VCaP (cell line): ENCODE measurements at regions not wholly inside any gene's neighbourhood (a gene's known extent, or its start where the extent isn't known, plus 50 kb on each side); places are given as distances from the start of the nearest gene placed in this dataset.
"Not testable (repeated sequence)": the region's sequence is repeated elsewhere in the genome, so short reads cannot be mapped to it uniquely, and the experiment has no call there.

Experiments used
- H3K27ac ChIP-seq: fragments of 450-650 bp; 2 replicates; pipeline ENCODE4 v1.5.1; 2017
- TF ChIP-seq, protein P1 (sequence below): fragments of 450-650 bp; conservative IDR thresholded peaks from 2 replicates; pipeline ENCODE4 v1.5.1; 2017; ENCODE audit warnings: mild to moderate bottlenecking, moderate library complexity

DNA sequence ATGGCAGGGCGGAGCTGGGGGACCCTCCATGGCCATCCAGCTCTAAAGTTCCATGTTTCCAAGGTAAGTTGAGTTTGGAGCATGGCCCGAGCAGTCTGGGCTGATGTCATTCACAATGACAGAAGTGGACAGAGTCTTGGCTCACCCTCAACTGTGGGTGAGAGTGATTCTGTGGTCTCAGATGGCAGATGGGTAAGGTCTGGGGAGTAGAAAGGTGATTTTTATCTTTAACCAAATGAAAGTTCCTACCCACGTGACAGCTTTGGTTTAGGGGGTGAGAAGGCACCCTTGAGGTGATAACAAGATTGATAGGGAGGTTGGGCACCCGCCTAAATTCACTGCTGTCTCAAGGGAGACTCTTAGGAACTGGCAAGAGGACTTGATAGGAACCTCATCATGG, 57.6 kb upstream of the PDZD8 start:
- TF ChIP-seq, protein P1, sequence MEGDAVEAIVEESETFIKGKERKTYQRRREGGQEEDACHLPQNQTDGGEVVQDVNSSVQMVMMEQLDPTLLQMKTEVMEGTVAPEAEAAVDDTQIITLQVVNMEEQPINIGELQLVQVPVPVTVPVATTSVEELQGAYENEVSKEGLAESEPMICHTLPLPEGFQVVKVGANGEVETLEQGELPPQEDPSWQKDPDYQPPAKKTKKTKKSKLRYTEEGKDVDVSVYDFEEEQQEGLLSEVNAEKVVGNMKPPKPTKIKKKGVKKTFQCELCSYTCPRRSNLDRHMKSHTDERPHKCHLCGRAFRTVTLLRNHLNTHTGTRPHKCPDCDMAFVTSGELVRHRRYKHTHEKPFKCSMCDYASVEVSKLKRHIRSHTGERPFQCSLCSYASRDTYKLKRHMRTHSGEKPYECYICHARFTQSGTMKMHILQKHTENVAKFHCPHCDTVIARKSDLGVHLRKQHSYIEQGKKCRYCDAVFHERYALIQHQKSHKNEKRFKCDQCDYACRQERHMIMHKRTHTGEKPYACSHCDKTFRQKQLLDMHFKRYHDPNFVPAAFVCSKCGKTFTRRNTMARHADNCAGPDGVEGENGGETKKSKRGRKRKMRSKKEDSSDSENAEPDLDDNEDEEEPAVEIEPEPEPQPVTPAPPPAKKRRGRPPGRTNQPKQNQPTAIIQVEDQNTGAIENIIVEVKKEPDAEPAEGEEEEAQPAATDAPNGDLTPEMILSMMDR: no peak
- H3K27ac ChIP-seq: no peak overlapping the region

DNA sequence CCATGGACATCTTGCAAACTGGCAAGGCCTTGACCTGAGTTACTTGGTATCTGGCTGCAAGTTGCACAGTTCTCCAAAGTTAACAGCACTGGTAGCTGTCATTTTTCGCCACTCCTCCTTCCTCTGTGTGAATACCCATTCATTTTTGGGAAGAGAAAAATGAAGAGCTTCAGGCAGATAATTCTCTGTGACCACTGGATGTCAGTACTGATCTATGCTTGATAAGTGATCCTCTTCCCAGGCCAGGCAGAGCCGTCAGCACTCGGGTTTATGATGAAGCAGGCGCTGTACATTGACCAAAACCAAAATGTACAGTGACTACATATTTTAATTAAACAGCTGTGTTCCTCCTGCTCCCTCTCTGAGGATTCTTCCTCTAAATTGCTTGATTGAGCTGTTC, 55.9 kb upstream of the PDZD8 start:
- TF ChIP-seq, protein P1: peak; percentile 60
- no peak overlapping the region for H3K27ac ChIP-seq

DNA sequence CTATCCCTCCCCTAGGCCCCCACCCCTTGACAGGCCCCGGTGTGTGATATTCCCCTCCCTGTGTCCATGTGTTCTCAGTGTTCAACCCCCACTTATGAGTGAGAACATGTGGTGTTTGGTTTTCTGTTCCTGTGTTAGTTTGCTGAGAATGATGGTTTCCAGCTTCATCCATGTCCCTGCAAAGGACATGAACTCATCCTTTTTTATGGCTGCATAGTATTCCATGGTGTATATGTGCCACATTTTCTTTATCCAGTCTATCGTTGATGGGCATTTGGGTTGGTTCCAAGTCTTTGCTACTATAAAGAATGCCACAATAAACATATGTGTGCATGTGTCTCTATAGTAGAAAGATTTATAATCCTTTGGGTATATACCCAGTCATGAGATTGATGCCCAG, 55.3 kb upstream of the PDZD8 start:
- not testable (repeated sequence) for H3K27ac ChIP-seq

DNA sequence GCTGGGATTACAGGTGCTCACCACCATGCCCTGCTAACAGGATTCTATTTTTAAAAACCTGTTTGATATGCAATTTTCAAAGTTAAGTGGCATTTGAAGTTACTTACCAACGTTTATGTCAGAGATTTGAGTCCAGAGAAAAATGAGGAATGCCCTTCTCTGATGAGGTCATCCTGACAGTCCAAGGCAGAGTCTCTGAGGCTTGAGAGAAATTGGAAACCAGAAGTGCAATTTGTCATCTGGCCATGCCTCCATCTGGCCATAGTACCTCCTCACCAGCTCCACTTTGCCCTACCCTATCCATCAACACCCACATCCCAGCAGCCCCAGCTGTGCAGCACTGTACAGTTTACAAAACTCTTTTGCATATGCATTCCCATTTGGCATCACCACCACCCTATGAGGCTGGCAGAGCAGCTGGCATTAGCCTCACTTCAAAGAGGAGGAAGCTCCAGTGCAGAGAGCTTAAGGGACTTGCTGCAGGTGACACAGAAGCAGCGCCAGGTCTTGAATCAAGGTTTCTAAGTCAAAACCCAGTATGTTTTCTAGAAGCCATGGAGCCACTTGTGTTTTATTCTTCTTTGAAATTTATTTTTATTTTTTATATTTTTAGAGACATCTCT, 54.5 kb upstream of the PDZD8 start:
- TF ChIP-seq, protein P1: no peak
- H3K27ac ChIP-seq: no peak overlapping the region

DNA sequence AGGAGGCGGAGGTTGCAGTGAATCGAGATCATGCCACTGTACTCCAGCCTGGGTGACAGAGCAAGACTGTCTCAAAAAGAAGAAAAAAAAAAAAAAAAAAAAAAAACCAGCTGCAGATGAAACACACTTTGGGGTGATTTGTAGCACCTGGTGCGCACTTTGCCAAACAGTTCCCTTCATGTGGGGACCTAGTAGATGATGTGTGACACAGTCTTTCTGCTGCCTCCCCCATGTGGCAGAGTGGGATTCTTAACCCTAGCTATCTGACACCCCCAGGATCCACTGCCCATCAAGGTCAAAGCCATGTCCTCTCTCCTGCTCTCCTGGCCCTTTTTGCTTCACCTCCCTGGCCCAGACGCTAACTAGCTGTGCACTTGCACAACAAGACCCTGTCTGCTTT, 52.1 kb upstream of the PDZD8 start:
- TF ChIP-seq, protein P1: no peak
- H3K27ac ChIP-seq: no peak overlapping the region

DNA sequence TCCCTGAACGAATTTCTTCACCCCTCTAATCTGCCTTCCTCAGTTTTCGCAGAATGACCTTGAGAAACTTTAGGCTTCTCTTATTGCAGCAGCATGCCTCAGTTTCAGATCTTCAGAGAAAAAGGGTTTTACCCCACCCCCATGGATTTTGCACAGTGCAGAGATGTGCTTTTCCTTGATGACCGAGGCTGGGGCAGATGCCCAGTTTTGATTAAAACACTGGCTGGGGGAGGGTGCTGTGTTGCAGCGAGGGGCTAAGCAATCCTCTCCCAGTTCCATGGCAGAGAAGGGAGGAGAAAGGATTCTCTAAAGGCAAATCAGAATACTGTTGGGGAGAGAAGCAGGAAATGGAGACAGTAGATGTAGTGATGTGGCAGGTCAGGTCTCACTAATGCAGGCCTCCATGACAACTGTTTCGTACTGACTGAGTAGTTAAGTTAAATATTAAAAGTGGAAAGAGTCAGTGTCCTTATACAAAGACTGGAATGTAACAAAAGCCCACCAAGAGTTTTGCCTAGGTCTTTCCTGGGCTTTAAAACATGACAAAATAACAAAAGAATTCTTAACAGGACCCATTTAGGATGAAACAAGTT, 50.8 kb upstream of the PDZD8 start:
- no peak overlapping the region for H3K27ac ChIP-seq
- TF ChIP-seq, protein P1: no peak

DNA sequence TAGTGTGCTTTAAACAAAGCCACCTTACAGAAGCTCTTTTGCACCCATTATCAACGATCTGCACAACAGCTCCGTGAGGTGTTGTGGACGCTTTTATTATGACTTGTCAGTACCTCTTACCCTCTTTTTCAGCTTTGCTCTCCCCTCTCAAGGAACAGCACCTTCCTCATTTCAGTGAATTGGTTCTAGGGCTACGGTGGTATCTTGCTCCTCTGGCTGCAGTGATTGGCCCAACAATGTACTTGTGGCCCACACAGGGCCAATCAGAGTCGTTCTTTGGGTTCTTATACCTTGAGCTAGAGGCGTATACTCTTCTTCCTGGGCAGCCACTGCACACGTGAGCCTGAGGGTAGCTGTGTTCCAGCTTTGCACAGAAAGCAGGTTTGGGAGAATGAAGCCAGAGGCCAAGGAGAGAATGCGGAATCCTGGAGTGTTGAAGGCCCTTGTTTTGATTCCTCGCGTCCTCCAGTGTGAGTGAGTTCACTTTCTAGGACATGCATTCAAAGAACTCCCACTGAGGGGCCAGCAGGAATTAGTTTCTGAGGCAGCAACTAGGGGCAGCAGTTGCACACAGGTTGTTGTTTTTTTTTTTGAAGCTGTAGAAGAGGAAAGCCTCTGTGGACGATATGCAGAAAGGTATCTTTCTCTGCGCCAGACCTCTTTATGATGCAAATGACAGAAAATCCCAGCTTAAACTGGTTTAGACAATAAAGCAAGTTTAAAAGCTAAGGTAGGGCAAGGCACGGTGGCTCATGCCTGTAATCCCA, 49.8 kb upstream of the PDZD8 start:
- TF ChIP-seq, protein P1: no peak

More for the DNA sequence above, 49.8 kb upstream of the PDZD8 start:
- H3K27ac ChIP-seq: no peak overlapping the region
